HG02885 (cell line): ENCODE measurements at regions not wholly inside any gene's neighbourhood (a gene's known extent, or its start where the extent isn't known, plus 50 kb on each side); places are given as distances from the start of the nearest gene placed in this dataset.

Experiments used
- ATAC-seq: cut with Tn5 transposase; IDR thresholded peaks from one replicate; pipeline ENCODE4 v1.9.1; 2021; ENCODE audit warnings: mild to moderate bottlenecking; ENCODE audit not compliant: unreplicated experiment, poor library complexity

- ATAC-seq, result no peak
Observed at GRCh38 chr10:128414568-128414967, 288.3 kb upstream of the MKI67 start.

- no peak for ATAC-seq
Observed at GRCh38 chr10:128416231-128416630, 290.0 kb upstream of the MKI67 start.

- no peak for ATAC-seq
Observed at GRCh38 chr10:128417826-128418225, 291.6 kb upstream of the MKI67 start.

GRCh38 chr10:128418819-128419218 is 292.6 kb upstream of the MKI67 start:
- no peak for ATAC-seq

GRCh38 chr10:128419466-128420019 is 293.3 kb upstream of the MKI67 start:
- no peak for ATAC-seq

GRCh38 chr10:128420623-128421022 is 294.4 kb upstream of the MKI67 start:
- ATAC-seq, result no peak

- no peak for ATAC-seq
Observed at GRCh38 chr10:128421371-128422160, 295.3 kb upstream of the MKI67 start.

DNA sequence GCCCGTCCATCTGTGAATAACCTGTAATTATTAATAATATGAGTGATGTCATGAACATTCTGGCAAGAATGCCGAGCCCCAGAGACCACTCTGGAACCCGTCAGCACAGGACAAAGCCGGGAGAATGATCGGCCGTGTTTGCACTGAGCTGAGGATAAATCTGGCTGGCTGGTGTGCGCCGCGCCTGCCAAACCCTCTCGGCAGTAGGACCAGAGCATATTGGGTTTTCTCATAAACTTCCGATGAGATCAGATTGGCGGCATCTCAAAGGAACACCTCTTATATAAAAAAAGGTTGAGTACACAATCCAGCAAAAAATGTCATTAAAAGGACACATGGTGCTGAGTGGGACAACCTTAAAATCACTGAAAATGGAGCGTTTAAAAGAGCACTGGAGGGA is 296.0 kb upstream of the MKI67 start:
- ATAC-seq, result no peak

DNA sequence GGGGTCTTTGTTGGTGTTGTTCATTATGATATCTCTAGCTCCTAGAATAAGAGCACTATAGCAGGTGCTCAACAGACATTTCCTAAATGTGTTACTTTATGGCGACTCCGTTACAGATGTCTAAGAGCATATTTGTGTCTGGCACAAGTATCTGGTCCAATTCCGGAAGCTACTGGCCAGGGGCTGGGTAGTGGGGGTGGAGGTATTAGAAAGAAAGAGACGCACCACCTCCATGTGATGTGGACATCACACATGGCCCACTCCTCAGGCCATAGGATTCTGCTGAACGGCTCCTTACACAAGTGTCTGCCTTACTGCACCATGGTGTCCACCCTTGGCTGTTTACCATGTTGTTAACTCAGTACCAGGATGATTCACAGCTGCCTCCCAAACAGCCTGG is 296.8 kb upstream of the MKI67 start:
- ATAC-seq, result no peak

- ATAC-seq, result no peak
Observed at GRCh38 chr10:128429321-128429720, 303.1 kb upstream of the MKI67 start.

DNA sequence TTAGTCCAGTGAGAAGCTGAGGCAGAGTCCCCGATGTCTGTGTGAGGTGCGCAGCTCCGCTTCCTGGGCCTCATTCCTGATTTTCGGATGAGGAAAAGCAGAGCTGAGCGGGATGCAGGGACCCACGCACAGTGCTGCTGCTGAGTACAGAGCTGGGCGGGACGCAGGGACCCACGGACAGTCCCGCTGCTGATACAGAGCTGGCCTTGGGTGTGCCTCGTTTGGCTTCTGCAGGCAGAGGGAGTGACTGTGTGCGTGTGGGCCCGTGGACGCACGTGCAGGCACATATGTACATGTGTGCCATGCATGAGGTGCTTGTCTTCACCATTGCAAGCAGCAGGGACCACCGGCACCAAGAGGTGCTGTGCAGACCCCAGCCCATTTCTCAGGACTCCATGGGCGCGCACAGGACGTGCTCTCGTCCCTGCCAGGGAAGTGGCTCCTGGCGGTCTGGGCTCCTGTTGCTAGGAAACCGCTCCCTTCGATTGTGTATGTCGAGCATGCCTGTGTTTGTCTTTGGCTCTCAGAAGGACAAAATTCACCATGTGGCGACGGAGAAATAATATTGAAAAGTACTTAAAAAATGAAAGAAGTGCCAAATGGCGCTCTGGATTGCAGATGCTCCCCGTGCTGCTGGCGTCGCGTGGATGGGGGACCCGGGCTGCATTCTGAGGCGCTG is 303.8 kb upstream of the MKI67 start:
- no peak for ATAC-seq

DNA sequence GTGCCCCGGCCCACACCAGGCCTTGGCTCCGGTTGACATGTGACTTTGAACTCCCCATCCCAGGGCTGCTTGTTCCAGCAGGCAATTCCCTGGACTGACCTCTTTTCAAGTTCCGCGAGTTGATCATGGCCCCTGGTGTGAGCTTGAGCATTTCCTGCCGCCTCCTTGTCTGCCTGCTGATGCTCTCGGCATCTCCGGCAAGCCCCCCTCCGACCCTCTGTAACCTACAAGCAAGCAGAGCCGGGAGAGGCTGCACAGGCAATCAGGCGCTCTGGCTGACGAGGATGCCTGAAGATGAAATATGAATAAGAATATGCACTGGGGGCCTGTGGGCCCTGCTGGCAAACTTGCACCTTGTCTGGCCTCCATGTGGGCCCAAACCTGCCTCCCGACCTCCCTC is 304.9 kb upstream of the MKI67 start:
- ATAC-seq, result no peak

DNA sequence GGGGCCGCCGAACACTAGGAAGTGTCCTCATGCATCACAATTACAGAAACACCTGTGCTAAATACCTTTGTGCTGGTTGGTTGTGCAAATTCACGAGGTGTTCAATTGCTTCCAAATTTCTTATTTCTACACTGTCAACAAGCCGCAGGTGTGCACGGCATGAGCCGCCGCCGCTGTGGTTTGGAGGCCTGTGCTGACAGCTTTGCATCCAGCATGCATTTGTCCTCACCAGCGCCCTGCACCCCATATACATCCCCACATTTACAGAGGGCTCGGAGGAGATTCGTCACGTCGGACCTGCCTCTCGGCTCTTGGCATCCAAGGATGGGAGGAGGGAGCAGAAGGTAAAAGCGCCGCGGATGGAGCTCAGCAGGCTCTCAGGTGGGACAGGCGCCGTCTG is 305.3 kb upstream of the MKI67 start:
- no peak for ATAC-seq

- no peak for ATAC-seq
Observed at GRCh38 chr10:128432011-128432410, 305.8 kb upstream of the MKI67 start.

DNA sequence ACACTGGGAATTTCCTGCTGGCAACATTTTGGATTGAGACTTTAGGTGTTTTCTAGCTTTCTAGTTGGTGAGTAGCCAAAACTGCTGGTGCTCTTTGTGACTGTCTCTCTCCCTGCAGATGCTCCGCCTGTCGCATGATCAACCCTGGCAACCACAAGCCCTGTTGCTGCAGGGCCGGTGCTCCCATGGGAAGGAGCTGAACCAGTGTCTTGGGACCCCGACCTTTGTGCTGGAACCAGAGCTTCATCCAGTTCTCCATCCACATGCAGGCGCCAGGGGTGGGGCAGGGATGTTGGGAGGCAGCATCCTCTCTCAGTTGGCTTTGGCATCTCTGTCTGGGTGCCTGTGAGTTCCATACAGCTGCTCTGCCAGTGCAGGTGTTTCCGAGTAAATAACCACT is 306.2 kb upstream of the MKI67 start:
- no peak for ATAC-seq

DNA sequence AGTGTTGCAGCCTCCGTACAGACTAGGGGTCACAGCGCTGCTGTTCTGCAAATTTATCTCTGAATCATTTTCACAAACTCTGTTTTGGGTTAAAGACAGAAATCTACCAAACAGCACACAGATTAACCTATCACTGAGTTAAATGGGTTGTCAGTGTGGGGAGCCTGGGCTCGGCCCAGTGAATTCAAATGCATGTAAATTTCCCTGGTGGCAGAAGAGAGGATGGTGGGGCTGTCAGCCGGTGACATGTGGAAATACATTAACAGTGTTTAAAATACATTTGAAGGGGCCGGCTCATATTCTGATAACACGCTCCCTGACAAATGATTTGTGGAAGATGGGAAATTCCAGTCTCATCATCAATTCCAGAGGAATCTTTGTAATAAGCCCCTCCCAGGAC is 309.6 kb upstream of the MKI67 start:
- no peak for ATAC-seq

- no peak for ATAC-seq
Observed at GRCh38 chr10:128437786-128438345, 311.6 kb upstream of the MKI67 start.

DNA sequence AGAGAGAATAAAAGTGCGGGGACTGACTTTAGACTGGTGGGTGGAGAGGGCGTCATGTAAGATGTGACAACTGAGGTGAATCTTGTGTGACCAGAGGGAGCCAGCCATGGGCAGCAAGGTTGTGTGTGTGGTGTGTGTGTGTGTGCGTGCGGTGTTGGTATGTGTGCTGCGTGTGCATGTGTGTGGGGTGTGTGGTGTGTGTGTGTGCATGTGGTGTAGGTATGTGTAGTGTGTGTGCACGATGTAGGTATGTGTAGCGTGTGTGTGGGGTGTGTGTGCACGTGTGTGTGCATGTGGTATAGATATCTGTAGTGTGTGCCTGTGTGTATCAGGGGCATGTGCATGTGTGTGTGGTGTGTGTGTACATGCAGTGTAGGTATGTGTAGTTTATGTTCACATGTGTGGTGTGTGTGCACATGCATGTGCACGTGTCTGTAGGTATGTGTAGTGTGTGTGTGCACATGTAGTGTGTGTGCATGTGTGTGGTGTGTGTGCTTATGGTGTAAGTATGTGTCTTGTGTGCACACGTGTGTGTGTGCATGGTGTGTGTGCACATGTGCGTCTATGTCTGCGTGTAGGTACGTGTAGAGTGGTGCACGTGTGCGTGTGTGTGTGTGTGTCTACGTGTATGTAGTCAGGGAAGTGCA is 312.3 kb upstream of the MKI67 start:
- ATAC-seq, result no peak

GRCh38 chr10:128440513-128441160 is 314.4 kb upstream of the MKI67 start:
- no peak for ATAC-seq

- no peak for ATAC-seq
Observed at GRCh38 chr10:128443925-128444518, 317.8 kb upstream of the MKI67 start.
